T-helper 1 cell treated with Interleukin-12 subunit alpha and Interleukin-12 subunit beta and Interleukin-4 antibody, amounts not matched to agents 30 ng/mL and 1 ng/mL, for 36 hours (primary cell): ENCODE measurements at regions not wholly inside any gene's neighbourhood (a gene's known extent, or its start where the extent isn't known, plus 50 kb on each side); places are given as distances from the start of the nearest gene placed in this dataset.
"Not testable (repeated sequence)": the region's sequence is repeated elsewhere in the genome, so short reads cannot be mapped to it uniquely, and the experiment has no call there.

Source experiments
- intact Hi-C: fragments of 100-400 bp; cut with micrococcal nuclease; formaldehyde crosslinking; loops from one replicate; pipeline ENCODE4 v1.15.1; 2024

DNA sequence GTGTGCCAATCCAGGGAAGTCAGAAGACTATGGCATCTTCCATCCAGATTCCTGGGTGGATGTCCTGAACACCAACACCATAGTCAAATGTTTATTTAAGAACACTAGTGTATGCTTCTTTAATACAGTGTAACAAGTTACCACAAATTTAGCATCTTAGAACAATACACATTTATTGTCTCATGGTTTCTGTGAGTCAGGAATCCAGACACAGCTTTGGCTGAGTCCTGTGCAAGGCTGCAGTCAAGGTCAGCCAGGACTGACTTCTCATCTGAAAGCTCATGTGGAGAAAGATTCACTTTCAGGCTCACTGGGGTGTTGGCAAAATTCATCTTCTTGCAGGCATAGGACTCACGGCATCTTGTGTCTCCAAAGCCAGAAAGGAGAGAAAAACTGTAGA lies 143.4 kb downstream of the ANXA2 start:
- intact Hi-C loops = no loop called here

DNA sequence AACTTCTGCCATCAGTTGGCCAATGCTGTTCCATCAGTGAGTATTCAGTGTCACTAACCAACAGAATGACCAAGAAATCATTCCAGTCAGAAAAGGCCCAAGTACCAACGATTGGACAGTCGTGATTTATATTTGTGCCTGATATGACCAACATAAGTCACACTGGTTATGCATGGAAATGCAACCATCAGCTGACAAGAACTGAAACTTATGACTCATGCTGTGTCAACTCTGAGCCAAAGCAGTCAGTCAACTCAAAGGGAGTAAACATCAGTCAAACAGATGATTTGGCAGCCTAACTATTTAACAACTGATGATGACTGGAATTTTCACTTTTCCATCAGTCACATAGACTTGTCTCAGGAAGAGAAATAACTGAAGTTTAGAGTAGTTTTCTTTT lies 142.4 kb downstream of the ANXA2 start:
- intact Hi-C loops = no loop called here

DNA sequence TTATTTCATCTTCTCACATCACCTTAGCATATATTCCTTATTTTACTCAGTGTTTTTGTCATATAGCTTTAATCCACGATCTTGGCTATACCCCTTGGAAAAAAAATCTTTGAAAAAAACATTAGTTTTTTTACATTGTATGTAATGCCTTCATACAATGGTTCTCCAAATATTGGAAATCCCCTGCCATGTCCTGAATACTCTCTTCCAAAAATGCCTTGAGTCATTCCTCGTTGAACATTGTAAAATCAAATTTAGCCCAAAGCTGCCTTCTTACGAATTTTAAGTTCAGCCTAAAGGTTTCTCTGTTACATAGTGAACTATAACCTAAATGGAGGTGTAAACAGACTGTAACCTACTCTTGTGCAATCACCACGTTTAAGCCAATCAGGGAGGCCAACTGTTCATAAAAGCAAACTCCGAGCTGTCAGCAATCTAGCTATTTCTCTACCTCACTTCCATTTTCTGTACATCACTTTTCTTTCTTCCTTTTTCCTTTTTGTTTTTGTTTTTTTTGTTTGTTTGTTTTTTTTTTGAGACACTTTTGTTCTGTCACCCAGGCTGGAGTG lies 140.1 kb downstream of the ANXA2 start:
- intact Hi-C loops = no loop called here

DNA sequence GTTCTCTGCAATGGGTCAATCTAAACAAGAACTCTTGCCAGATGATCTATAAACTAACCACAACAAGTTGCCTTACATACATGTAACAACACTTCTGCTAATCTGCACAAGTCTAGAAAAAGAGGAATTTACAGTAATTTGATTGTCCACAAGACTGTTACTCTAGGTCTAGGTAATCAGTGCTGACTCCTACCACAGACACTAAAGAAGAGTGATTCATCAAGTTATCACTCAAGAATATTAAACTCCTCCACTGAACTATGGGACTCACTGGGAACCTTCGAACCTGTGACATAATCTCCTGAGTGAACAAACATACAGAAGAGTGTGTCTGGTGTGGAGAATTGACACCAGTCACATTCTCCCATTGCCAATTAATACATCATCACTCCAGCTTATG lies 138.3 kb downstream of the ANXA2 start:
- intact Hi-C loops = no loop called here

DNA sequence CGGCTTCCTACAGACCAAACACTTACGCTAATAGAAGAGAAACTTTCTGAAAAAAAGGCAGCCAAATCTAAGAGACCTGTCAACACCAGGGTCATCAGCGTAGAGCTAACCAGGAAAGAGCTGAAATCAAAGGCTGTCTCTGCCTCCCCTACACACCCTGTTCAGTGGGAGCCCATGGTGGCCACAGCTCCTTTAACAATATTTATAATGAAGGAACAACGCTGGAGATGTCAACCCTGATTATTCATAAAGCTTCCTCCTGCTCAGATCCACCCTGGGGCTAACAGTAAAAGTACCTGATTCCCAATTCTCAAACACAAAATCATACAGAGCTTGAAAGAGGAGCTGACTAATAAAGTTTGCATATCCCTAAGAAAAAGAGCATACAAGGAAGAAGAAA lies 133.7 kb downstream of the ANXA2 start:
- intact Hi-C loops = no loop called here

DNA sequence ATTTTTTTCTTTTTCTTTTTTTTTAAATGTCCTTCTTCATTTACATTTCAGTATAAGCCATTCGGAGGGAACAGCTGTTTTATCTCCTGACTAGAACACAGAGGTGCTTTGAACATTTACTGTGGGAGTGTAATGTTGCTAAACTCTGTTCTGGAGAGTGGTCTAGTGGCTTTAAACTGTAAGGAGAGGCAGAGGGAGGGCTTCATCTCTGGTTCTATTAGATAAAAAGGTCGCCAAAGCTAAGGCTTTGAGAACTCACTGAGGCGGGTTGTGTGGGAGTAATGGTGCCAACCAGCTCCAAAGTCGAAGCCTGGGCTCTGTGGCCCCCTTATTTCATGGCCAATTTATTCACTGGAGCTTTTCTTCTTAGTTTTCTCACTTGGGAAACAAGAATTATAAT lies 133.2 kb downstream of the ANXA2 start:
- intact Hi-C loops = no loop called here

DNA sequence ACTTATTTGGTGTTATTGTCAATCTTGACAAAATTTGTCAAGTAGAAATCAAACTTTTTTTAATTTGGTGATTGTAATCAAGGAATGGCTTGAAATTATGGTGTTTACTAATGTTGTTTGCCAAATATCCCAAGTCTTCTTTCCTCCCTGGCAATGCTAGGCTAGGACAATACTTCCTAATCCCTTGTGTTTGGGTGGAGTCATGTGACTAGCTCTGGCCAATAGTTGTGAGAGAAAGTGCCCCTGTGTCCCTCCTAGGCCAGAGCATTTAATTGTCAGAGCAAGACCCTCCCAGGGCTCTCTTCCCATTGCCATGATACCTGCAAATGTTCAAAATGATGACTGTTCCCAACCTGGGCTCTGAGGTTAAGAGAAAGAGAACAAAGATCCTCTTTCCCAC lies 132.7 kb downstream of the ANXA2 start:
- intact Hi-C loops = no loop called here

DNA sequence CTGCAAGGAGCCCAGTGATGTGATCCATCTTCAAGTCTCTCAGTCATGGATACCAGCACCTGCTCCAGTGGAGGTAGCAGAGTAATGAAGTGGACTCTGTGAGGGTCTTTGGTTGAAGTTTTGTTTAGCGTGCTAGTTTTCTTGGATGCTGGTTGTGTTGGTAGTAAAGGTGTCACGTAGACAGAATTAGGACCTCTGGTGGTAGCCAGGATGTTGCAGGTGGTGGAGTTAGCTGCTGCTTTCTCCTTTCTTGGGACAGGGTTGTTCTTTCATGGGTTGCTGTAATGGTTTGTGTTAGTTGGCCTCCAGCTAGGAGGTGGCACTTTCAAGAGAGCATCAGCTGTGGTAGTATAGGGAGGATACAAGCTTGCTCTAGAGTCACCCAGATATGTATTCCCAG lies 125.2 kb downstream of the ANXA2 start:
- intact Hi-C loops = no loop called here

DNA sequence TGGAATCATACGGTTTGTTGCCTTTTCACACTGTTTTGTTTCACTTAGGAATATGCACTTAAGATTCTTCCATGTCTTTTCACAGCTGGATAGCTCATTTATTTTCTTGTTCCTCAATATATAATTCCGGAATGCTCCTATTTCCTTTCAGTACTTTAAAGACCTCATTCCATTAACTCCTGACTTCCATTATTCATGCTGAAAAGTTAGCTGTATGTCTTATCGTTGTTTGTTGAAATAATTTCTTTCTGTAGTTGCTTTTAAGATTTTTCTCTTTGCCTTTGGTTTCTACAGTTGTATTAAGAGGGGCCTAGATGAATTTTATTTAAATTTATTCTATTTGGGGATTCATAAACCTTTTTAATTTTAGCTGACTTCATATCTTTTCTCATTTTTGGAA lies 122.2 kb downstream of the ANXA2 start:
- intact Hi-C loops = no loop called here

DNA sequence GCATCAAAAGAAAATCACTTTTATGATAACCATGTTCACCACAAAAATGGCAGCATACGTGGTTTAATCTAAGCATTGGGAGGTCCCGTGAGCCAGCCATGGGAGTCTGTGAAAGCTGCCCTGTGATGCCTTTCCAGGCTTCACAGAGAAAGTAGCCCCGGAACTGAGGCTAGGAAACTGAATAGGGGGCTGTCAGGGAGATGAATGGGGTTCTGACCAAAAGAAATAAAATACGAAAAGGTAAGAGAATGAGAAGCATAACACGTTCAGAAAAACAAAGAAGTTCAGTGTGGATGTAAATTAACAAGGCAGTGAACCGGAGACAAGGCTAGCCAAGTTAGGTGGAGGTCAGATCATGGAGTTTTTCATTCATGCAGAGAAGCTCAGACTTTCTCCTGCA lies 118.9 kb downstream of the ANXA2 start:
- intact Hi-C loops = no loop called here

DNA sequence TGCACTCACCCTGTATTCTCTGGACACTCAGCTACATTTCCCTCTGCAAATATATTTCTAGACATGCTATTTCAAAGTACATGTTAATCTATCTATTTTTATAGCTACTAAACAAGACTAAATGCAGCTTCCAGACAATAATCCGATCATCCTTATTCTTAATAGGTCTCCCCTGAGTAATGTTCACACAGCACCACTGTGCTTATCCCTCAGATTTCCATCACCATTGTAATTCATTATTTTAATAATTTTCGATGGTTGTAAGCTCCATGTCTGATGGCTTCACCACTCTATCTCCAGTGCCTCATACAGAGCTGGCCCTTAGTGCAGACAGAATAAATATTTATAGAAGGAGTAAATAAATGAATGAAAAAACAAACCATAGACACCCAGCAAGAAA lies 117.5 kb downstream of the ANXA2 start:
- intact Hi-C loops = no loop called here

DNA sequence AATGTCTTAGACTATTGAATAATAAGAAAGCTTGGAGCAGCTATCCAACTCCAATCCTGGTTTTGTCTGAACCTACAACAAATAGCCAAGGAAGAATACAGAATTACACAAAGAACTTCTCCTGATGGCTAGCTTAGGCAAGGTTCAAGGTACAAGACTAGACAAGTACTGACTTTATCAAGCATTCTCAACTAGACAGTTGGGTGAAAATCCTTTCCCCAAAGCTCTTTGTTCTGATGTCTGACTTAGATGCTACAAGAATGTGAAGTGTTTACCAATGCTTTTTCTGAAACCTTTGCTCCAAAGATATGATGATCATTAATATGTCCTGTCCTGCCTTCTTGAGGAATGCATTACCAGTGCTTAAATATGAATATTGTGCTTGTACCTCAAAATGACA lies 113.8 kb downstream of the ANXA2 start:
- intact Hi-C loops = no loop called here

DNA sequence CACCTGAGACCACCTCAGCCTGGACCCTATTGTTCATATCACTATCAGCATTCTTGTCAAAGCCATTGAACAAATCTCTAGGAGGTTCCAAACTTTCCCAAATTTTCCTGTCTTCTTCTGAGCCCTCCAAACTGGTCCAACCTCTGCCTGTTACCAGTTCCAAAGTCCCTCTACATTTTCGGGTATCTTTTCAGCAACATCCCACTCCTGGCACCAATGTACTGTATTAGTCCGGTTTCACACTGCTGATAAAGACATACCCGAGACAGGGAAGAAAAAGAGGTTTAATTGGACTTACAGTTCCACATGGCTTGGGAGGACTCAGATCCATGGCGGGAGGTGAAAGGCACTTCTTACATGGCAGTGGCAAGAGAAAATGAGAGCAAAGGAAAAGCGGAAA lies 101.9 kb downstream of the ANXA2 start:
- intact Hi-C loops = not testable (repeated sequence)

DNA sequence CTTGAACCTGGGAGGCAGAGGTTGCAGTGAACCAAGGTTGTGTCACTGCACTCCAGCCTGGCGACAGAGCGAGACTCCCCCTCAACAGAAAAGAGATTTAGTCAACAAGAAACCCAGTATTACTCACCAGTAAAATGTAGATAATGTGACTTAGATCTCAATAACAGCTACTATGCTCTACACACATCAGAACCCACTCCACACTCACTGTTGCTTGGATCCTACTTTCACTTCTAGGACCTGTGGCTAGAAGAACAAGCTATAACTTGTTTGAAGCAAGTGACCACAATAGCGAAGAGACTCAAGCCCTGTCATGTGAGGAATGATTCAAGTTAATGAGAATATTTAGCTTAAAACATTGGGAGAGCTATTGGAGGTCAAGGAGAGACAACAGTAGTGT lies 100.7 kb downstream of the ANXA2 start:
- intact Hi-C loops = no loop called here
